HCT116 (cell line): ENCODE measurements at regions not wholly inside any gene's neighbourhood (a gene's known extent, or its start where the extent isn't known, plus 50 kb on each side); places are given as distances from the start of the nearest gene placed in this dataset.

Experiments used
- ATAC-seq: fragments of 200-7000 bp; cut with Tn5 transposase; 2 replicates; pipeline ENCODE4 v1.9.1; 2020; ENCODE audit warnings: mild to moderate bottlenecking, moderate library complexity
- BruUV-seq: library from RNA; stranded (reverse); fragments of 400-500 nt; replicated peaks from 2 replicates; lab custom pipeline; 2021; lab: Mats Ljungman, UMichigan
- CTCF ChIA-PET: fragments of 300-600 bp; sonication (Branson Sonifier 250); formaldehyde crosslinking; loops from one replicate; lab custom pipeline; 2021; ENCODE audit warnings: antibody characterized with exemption; lab: Charles Lee
- POLR2A ChIA-PET: fragments of 300-600, 350-600 bp; sonication (Branson Sonifier 250); formaldehyde crosslinking; loops from one replicate; lab custom pipeline; 2021; ENCODE audit warnings: antibody characterized with exemption; lab: Charles Lee
- RAD21 ChIA-PET, 2 experiments: fragments of 300-600 bp; sonication (Branson Sonifier 250); formaldehyde crosslinking; loops; one replicate each; lab custom pipeline; 2023; ENCODE audit warnings: low total read pairs in 2 of 2; ENCODE audit not compliant: uncharacterized antibody in 2 of 2, unreplicated experiment in 2 of 2, low non-redundant PET in 1 of 2; lab: Charles Lee
- DNase-seq: peaks from one replicate; pipeline ENCODE4 v3.0.0-alpha.2; 2010; ENCODE audit warnings: low read depth, low spot score
- H2AFZ ChIP-seq: fragments of 200-600 bp; shearing (Covaris generic), sonication (generic); 2 replicates; pipeline ENCODE4 v1.6.1; 2017; ENCODE audit warnings: low read depth, mixed run types, mixed read lengths, antibody characterized with exemption, low read length; ENCODE audit not compliant: poor library complexity, severe bottlenecking
- H3K27ac ChIP-seq: 2 replicates; pipeline ENCODE4 v1.5.1; 2012; ENCODE audit warnings: low read depth, low read length
- H3K27me3 ChIP-seq: fragments of 200-600 bp; sonication (generic); 2 replicates; pipeline ENCODE4 v1.6.1; 2016; ENCODE audit warnings: mixed run types, low read length, mixed read lengths; ENCODE audit not compliant: insufficient read depth
- H3K36me3 ChIP-seq, 2 experiments: fragments of 200-500 bp in 1 of 2; fragments of 200-600 bp in 1 of 2; sonication (Bioruptor generic) in 1 of 2; sonication (generic) in 1 of 2; 2 replicates each; pipeline versions ENCODE4 v1.5.1 to v1.6.1; 2014 to 2016; ENCODE audit warnings: low read length in 2 of 2, inconsistent platforms in 1 of 2, mixed read lengths in 1 of 2, mixed run types in 1 of 2; ENCODE audit not compliant: insufficient read depth in 2 of 2, control insufficient read depth in 1 of 2
- H3K4me1 ChIP-seq, 2 experiments: fragments of 200-600 bp in 1 of 2; sonication (generic) in 1 of 2; 2 replicates each; pipeline versions ENCODE4 v1.5.1 to v1.6.1; 2012 to 2017; ENCODE audit warnings: low read length in 2 of 2, inconsistent platforms in 1 of 2, mild to moderate bottlenecking in 1 of 2, mixed read lengths in 1 of 2, mixed run types in 1 of 2, moderate library complexity in 1 of 2; ENCODE audit not compliant: insufficient read depth in 2 of 2, control insufficient read depth in 1 of 2
- H3K4me2 ChIP-seq: fragments of 200-600 bp; sonication (generic); 2 replicates; pipeline ENCODE4 v1.6.1; 2017; ENCODE audit warnings: mixed run types, low read length, mixed read lengths
- H3K4me3 ChIP-seq, 2 experiments: fragments of 200-600 bp in 1 of 2; sonication (generic) in 1 of 2; replicated peaks in 1 of 2; 2 replicates each; pipeline ENCODE4 v1.5.1; 2011 to 2016; ENCODE audit warnings: low read length in 2 of 2, control low read depth in 1 of 2, low read depth in 1 of 2, mild to moderate bottlenecking in 1 of 2, mixed read lengths in 1 of 2, mixed run types in 1 of 2
- H3K79me2 ChIP-seq: fragments of 200-600 bp; sonication (generic); 2 replicates; pipeline ENCODE4 v1.6.1; 2017; ENCODE audit warnings: mild to moderate bottlenecking, mixed run types, low read length, moderate library complexity, mixed read lengths; ENCODE audit not compliant: insufficient read depth
- H3K9ac ChIP-seq: fragments of 200-600 bp; sonication (generic); 2 replicates; pipeline ENCODE4 v1.6.1; 2016; ENCODE audit warnings: low read length, mixed read lengths
- H3K9me2 ChIP-seq: fragments of 200-600 bp; sonication (generic), shearing (Covaris generic); 2 replicates; pipeline ENCODE4 v1.6.1; 2017; ENCODE audit warnings: mixed run types, mild to moderate bottlenecking, moderate library complexity; ENCODE audit not compliant: insufficient read depth
- H3K9me3 ChIP-seq, 2 experiments: fragments of 200-500 bp in 1 of 2; fragments of 200-600 bp in 1 of 2; sonication (Bioruptor generic) in 1 of 2; sonication (generic) in 1 of 2; 2 replicates each; pipeline ENCODE4 v1.6.1; 2014 to 2017; ENCODE audit warnings: low read length in 2 of 2, mixed read lengths in 2 of 2, inconsistent platforms in 1 of 2, low read depth in 1 of 2, mild to moderate bottlenecking in 1 of 2, mixed run types in 1 of 2, moderate library complexity in 1 of 2; ENCODE audit not compliant: control insufficient read depth in 1 of 2, insufficient read depth in 1 of 2
- H4K20me1 ChIP-seq: fragments of 200-600 bp; sonication (generic), shearing (Covaris generic); 2 replicates; pipeline ENCODE4 v1.6.1; 2017; ENCODE audit warnings: mixed run types, mild to moderate bottlenecking, moderate library complexity; ENCODE audit not compliant: insufficient read depth
- ATF3 ChIP-seq: IDR thresholded peaks from 2 replicates; pipeline ENCODE4 v1.6.1; 2012
- CEBPB ChIP-seq: IDR thresholded peaks from 2 replicates; pipeline ENCODE4 v1.6.1; 2012; ENCODE audit warnings: low read depth
- ELF1 ChIP-seq: IDR thresholded peaks from 2 replicates; pipeline ENCODE4 v1.6.1; 2012; ENCODE audit warnings: low read depth, borderline replicate concordance
- EZH2 ChIP-seq: fragments of 200-600 bp; sonication (generic); IDR thresholded peaks from 2 replicates; pipeline ENCODE4 v1.6.1; 2017; ENCODE audit warnings: antibody characterized with exemption, mixed run types
- EZH2phosphoT487 ChIP-seq: fragments of 200-600 bp; IDR thresholded peaks from 2 replicates; pipeline ENCODE4 v1.6.1; 2018; ENCODE audit warnings: antibody characterized with exemption, borderline replicate concordance
- FOSL1 ChIP-seq: IDR thresholded peaks from 2 replicates; pipeline ENCODE4 v1.6.1; 2012; ENCODE audit warnings: low read depth
- JUND ChIP-seq: IDR thresholded peaks from 2 replicates; pipeline ENCODE4 v1.6.1; 2012
- POLR2A ChIP-seq: IDR thresholded peaks from 2 replicates; pipeline ENCODE4 v1.7.0; 2011; ENCODE audit warnings: borderline replicate concordance; ENCODE audit not compliant: insufficient read depth, insufficient read length; ENCODE audit errors: extremely low read depth
- POLR2AphosphoS5 ChIP-seq: IDR thresholded peaks from 2 replicates; pipeline ENCODE4 v1.6.1; 2011; ENCODE audit warnings: mild to moderate bottlenecking, low read depth, low read length, moderate library complexity
- SIN3A ChIP-seq: IDR thresholded peaks from 2 replicates; pipeline ENCODE4 v1.6.1; 2012; ENCODE audit warnings: low read depth
- ZBTB33 ChIP-seq: IDR thresholded peaks from 2 replicates; pipeline ENCODE4 v1.6.1; 2011; ENCODE audit warnings: mild to moderate bottlenecking, low read length, moderate library complexity; ENCODE audit not compliant: insufficient replicate concordance; ENCODE audit errors: extremely low read depth
- intact Hi-C: fragments of 100-400 bp; cut with micrococcal nuclease; formaldehyde crosslinking; loops from 2 replicates; pipeline ENCODE4 v1.10.0; 2022

GRCh38 chr16:80287674-80288073, 253.1 kb upstream of the DYNLRB2 start:
- BruUV-seq, result no TSS peak
- ATAC-seq (no peak), DNase-seq (no peak)
- TF ChIP-seq ELF1 (no peak), EZH2 (no peak), ATF3 (no peak), FOSL1 (no peak), POLR2AphosphoS5 (no peak), ZBTB33 (no peak), JUND (no peak), EZH2phosphoT487 (no peak), SIN3A (no peak), POLR2A (no peak), CEBPB (no peak)
- ChIA-PET RAD21 (no interaction called here), POLR2A (no interaction called here), CTCF (no interaction called here)
- Histone ChIP-seq H3K27ac (no peak overlapping the region), H3K9me2 (no peaks in the 10 kb centered on the region), H3K4me2 (no peak overlapping the region), H2AFZ (no peak overlapping the region), H4K20me1 (no peaks in the 10 kb centered on the region), H3K27me3 (no peaks in the 10 kb centered on the region), H3K4me1 (no peaks in the 10 kb centered on the region), H3K9me3 (peaks cover 38 to 42% of the 10 kb centered on the region in 2 experiments; a peak in 3 of 4 replicates), H3K9ac (no peak overlapping the region), H3K36me3 (no peaks in the 10 kb centered on the region), H3K79me2 (no peaks in the 10 kb centered on the region), H3K4me3 (no peak overlapping the region)
- intact Hi-C loops, result no loop called here
